NT2/D1 (cell line): ENCODE measurements at regions not wholly inside any gene's neighbourhood (a gene's known extent, or its start where the extent isn't known, plus 50 kb on each side); places are given as distances from the start of the nearest gene placed in this dataset.

Source experiments
- SUZ12 ChIP-seq: IDR thresholded peaks from 2 replicates; pipeline ENCODE4 v1.6.1; 2011; ENCODE audit not compliant: insufficient read length, insufficient read depth; ENCODE audit errors: extremely low read depth
- YY1 ChIP-seq: IDR thresholded peaks from 2 replicates; pipeline ENCODE4 v1.6.1; 2011; ENCODE audit not compliant: insufficient read length, insufficient read depth
- ZNF274 ChIP-seq: IDR thresholded peaks from 2 replicates; pipeline ENCODE4 v1.6.1; 2011; ENCODE audit warnings: mild to moderate bottlenecking, low read depth, low read length

DNA sequence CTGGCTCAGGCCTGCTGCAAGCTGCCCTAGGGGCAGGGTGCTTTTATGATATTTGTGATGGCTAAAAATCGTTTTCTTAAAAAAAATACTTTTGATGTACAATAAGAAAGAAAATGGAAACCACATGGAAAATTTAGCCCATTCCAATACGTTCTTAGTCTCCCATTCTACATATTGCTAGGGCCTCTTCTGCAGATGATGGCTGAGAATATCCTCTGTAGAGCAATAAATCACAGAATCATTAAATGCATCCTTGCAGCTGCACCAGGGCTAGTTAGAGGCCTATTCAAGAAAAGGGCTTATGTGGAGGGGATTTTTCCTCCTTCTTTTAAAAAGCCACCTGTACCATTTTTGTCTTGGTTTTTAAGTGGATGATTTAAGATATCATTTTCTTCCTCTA lies 97.6 kb upstream of the C1GALT1C1 start:
- TF ChIP-seq ZNF274 (no peak), YY1 (no peak), SUZ12 (no peak)
